ENCODE measurements at regions not wholly inside any gene's neighbourhood (a gene's known extent, or its start where the extent isn't known, plus 50 kb on each side); places are given as distances from the start of the nearest gene placed in this dataset.

- no peak for TF ChIP-seq CTCF (IDR thresholded peaks at IDR 0.05)
- TF ChIP-seq POLR2A (IDR thresholded peaks at IDR 0.05), result no peak
Observed at GRCh38 chr2:38145236-38145635, 69.3 kb upstream of the CYP1B1 start.
